GM10266 (cell line): ENCODE measurements at regions not wholly inside any gene's neighbourhood (a gene's known extent, or its start where the extent isn't known, plus 50 kb on each side); places are given as distances from the start of the nearest gene placed in this dataset.
A peak's percentile ranks its signal among the peaks of the same experiment; 100 is the strongest.

Experiments used
- DNase-seq: peaks from one replicate; pipeline ENCODE4 v3.0.0; 2012; ENCODE audit errors: extremely low spot score
- CTCF ChIP-seq: IDR thresholded peaks from 2 replicates; pipeline ENCODE4 v1.5.1; 2012; ENCODE audit warnings: mild to moderate bottlenecking, low read depth; ENCODE audit not compliant: control insufficient read depth, insufficient read depth; ENCODE audit errors: missing control alignments

GRCh38 chr4:82053396-82053795 lies 320.4 kb downstream of the HNRNPD start:
- DNase-seq: no peak
- TF ChIP-seq CTCF: no peak

DNA sequence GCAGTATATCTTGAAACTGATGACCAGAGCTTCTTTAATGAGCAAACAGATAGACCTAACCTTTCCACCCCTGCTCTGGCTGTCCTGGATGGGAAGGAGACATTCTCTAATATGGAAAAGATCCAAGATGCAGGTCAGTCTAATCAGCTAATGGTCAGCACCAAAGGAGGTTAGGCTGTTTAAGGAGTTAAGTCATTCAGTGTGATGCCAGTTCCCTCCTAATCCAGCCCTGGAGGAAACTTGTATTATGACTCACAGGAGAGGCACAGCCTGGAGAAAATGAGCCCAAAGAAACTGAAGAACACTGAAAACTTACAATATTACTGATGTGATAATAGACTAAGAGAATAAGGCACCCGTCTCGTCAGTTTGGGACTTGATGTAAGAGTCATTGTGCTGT lies 323.0 kb downstream of the HNRNPD start:
- no peak for TF ChIP-seq CTCF
- no peak for DNase-seq

DNA sequence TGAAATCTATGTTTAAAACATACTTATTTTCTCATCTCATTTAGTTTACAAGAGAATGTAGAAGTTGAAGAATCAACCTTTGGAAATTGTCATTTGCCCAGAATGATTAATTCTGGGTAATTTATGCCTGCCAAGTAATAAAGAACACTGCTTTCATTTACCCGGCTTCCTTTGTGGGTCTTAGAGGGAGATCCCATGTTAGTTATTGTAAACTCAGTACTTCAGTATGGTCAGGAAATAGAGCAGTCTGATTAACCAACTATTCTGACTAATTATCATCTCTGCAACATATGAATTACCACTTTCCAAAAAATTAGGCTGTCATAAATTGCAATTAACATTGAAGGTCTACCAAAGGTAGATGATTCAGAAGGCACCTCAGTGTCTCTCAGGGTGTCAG lies 324.5 kb downstream of the HNRNPD start:
- TF ChIP-seq CTCF: no peak
- DNase-seq: no peak

DNA sequence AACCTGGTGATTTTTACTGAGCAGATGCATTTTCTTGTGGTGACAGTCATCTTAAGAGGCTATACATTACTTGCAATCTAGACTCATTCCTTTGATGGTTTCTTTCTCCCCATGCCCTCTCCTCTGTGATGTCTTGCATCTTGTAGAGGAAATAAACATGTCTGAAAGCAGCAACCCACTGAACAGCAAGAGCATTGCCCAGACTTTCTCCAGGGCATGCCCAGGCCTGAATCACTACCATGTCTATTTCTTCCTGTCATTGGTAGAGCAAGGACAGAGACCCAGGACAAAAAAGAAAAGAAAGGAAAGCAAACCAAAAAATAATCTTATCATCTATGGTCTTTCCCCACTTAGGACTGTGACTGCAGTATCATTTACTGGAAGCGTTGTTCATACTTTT lies 326.1 kb downstream of the HNRNPD start:
- DNase-seq: no peak
- TF ChIP-seq CTCF: no peak

DNA sequence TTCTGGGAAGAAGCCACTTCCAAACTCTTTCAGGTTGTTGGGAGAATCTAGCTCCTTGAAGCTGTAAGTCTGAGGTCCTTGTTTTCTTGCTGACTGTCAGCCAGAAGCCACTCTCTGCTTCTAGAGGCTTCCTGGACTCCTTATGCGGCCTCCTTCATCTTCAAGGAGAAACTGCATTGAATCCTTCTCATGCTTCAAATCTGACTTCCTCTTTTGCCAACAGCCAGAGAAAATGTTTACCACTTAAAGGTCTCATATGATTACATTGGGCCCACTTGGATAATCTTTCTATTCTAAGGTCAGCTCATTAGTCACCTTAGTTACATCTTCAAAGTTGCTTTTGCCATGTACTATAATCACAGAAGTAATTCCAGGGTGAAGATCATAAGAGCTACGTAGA lies 327.0 kb downstream of the HNRNPD start:
- no peak for DNase-seq
- no peak for TF ChIP-seq CTCF

DNA sequence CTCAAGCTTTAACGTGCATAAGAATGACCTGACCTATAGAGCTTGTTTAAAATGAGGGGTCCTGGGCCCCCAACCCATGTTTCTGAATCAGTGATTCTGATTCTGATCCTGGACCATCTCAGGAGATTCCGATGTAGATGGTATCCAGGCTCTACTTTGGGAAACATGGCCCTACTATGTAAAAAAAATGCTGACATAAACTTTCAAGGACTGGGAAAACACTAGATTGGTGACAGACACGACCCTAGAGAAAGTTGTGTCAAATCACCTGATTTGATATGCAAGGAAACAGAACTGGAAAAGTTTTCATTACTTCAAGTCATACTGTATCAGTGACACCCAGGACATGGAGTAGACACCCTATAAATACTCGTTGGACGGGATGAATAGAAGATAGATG lies 328.5 kb downstream of the HNRNPD start:
- no peak for TF ChIP-seq CTCF
- no peak for DNase-seq

GRCh38 chr4:82044141-82044993 lies 329.4 kb downstream of the HNRNPD start:
- no peak for TF ChIP-seq CTCF
- peak; percentile 15 for DNase-seq
